ENCODE measurements at regions not wholly inside any gene's neighbourhood (a gene's known extent, or its start where the extent isn't known, plus 50 kb on each side); places are given as distances from the start of the nearest gene placed in this dataset.
"Not testable (repeated sequence)": the region's sequence is repeated elsewhere in the genome, so short reads cannot be mapped to it uniquely, and the experiment has no call there.

GRCh38 chr3:94336046-94336753 is 273.3 kb downstream of the NSUN3 start:
- DNase-seq (ENCODE audit: low spot score), result peak; percentile 15

GRCh38 chr3:94345101-94345500 is 282.2 kb downstream of the NSUN3 start:
- no peak for DNase-seq (ENCODE audit: low spot score)

- DNase-seq (ENCODE audit: low spot score), result no peak
Observed at GRCh38 chr3:94349310-94349878, 286.5 kb downstream of the NSUN3 start.

- no peak for DNase-seq (ENCODE audit: low spot score)
Observed at GRCh38 chr3:94356581-94356980, 293.7 kb downstream of the NSUN3 start.

GRCh38 chr3:94359996-94360395 is 297.1 kb downstream of the NSUN3 start:
- no peak for DNase-seq (ENCODE audit: low spot score)

GRCh38 chr3:94360987-94361386 is 298.1 kb downstream of the NSUN3 start:
- no peak for DNase-seq (ENCODE audit: low spot score)

- DNase-seq (ENCODE audit: low spot score), result no peak
Observed at GRCh38 chr3:94362393-94362792, 299.5 kb downstream of the NSUN3 start.

GRCh38 chr3:94365006-94365405 is 302.1 kb downstream of the NSUN3 start:
- DNase-seq (ENCODE audit: low spot score), result no peak

GRCh38 chr3:94372026-94372425 is 309.2 kb downstream of the NSUN3 start:
- DNase-seq (ENCODE audit: low spot score), result no peak

- no peak for DNase-seq (ENCODE audit: low spot score)
Observed at GRCh38 chr3:94373456-94373855, 310.6 kb downstream of the NSUN3 start.

- DNase-seq (ENCODE audit: low spot score), result no peak
Observed at GRCh38 chr3:94374439-94375161, 311.7 kb downstream of the NSUN3 start.

- not testable (repeated sequence) for DNase-seq (ENCODE audit: low spot score)
Observed at GRCh38 chr3:94377123-94377696, 314.3 kb downstream of the NSUN3 start.

GRCh38 chr3:94377863-94378262 is 315.0 kb downstream of the NSUN3 start:
- not testable (repeated sequence) for DNase-seq (ENCODE audit: low spot score)

- no peak for DNase-seq (ENCODE audit: low spot score)
Observed at GRCh38 chr3:94378322-94378721, 315.5 kb downstream of the NSUN3 start.

- no peak for DNase-seq (ENCODE audit: low spot score)
Observed at GRCh38 chr3:94379264-94379663, 316.4 kb downstream of the NSUN3 start.

GRCh38 chr3:94394885-94395284 is 332.0 kb downstream of the NSUN3 start:
- DNase-seq (ENCODE audit: low spot score), result no peak

- DNase-seq (ENCODE audit: low spot score), result no peak
Observed at GRCh38 chr3:94395851-94396250, 333.0 kb downstream of the NSUN3 start.

GRCh38 chr3:94398036-94398435 is 335.2 kb downstream of the NSUN3 start:
- DNase-seq (ENCODE audit: low spot score), result no peak

GRCh38 chr3:94401466-94401865 is 338.6 kb downstream of the NSUN3 start:
- DNase-seq (ENCODE audit: low spot score), result no peak

GRCh38 chr3:94402126-94402525 is 339.3 kb downstream of the NSUN3 start:
- no peak for DNase-seq (ENCODE audit: low spot score)

- no peak for DNase-seq (ENCODE audit: low spot score)
Observed at GRCh38 chr3:94405258-94406035, 342.6 kb downstream of the NSUN3 start.

- DNase-seq (ENCODE audit: low spot score), result no peak
Observed at GRCh38 chr3:94406595-94406994, 343.7 kb downstream of the NSUN3 start.

Measured in HuH-7.5 (cell line).